ENCODE measurements at regions not wholly inside any gene's neighbourhood (a gene's known extent, or its start where the extent isn't known, plus 50 kb on each side); places are given as distances from the start of the nearest gene placed in this dataset.

DNA sequence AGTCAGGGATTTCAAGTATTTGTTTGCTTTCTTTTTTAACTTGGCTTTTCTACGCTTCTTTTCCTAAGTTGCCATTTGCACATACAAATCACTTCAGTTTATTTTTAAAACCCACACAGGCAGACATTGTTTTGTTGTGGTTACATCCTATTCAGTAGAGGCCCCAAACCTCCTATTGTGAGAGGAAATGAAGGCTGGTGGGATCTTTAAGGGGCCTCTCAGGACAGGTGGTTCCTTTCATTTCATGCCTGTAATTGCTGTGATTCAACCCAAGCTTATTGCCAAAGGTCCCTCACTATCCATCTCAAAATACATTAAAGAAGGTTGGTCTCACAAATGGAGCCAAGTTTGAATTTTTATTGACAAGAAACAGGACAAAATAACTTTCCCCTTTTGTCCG is 257.1 kb downstream of the ADAMTS20 start:
- no peak overlapping the region for H3K27ac ChIP-seq (ENCODE audit: poor library complexity, severe bottlenecking)
- DNase-seq (ENCODE audit: low spot score) (no peak), ATAC-seq (ENCODE audit: low read depth) (no peak)
- H3K4me3 ChIP-seq (ENCODE audit: severe bottlenecking) = no peak overlapping the region
- H3K36me3 ChIP-seq (ENCODE audit: low read depth) = no peaks in the 10 kb centered on the region
- no peaks in the 10 kb centered on the region for H3K27me3 ChIP-seq (ENCODE audit: insufficient read depth, poor library complexity, severe bottlenecking)
- TF ChIP-seq, protein P1, sequence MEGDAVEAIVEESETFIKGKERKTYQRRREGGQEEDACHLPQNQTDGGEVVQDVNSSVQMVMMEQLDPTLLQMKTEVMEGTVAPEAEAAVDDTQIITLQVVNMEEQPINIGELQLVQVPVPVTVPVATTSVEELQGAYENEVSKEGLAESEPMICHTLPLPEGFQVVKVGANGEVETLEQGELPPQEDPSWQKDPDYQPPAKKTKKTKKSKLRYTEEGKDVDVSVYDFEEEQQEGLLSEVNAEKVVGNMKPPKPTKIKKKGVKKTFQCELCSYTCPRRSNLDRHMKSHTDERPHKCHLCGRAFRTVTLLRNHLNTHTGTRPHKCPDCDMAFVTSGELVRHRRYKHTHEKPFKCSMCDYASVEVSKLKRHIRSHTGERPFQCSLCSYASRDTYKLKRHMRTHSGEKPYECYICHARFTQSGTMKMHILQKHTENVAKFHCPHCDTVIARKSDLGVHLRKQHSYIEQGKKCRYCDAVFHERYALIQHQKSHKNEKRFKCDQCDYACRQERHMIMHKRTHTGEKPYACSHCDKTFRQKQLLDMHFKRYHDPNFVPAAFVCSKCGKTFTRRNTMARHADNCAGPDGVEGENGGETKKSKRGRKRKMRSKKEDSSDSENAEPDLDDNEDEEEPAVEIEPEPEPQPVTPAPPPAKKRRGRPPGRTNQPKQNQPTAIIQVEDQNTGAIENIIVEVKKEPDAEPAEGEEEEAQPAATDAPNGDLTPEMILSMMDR (IDR thresholded peaks at IDR 0.05; ENCODE audit: poor library complexity, severe bottlenecking) = no peak
- peaks cover 9% of the 10 kb centered on the region for H3K4me1 ChIP-seq (ENCODE audit: insufficient read depth, poor library complexity, severe bottlenecking)
- no peaks in the 10 kb centered on the region for H3K9me3 ChIP-seq (ENCODE audit: severe bottlenecking)

DNA sequence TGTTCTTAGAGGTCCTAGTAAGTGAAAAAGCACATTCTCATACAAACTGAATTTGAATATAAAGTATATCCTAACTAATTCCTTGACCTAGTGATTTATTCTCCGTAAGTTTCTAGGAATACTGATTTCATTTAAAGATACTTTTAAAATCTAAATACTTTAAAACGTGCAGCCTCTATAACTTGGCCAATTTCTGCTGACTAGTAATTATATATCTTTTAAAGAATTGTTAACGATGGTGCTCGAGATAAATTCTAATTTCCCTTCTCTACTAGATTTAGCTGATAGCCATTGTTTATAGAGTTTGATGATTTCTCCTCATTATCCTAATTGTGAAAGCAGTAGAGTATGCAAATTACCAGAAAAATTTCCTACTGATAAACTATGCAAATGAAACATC is 257.9 kb downstream of the ADAMTS20 start:
- ATAC-seq (ENCODE audit: low read depth) = no peak
- no peaks in the 10 kb centered on the region for H3K36me3 ChIP-seq (ENCODE audit: low read depth)
- no peaks in the 10 kb centered on the region for H3K27me3 ChIP-seq (ENCODE audit: insufficient read depth, poor library complexity, severe bottlenecking)
- H3K4me3 ChIP-seq (ENCODE audit: severe bottlenecking) = no peak overlapping the region
- TF ChIP-seq, protein P1 (IDR thresholded peaks at IDR 0.05; ENCODE audit: poor library complexity, severe bottlenecking) = no peak
- H3K9me3 ChIP-seq (ENCODE audit: severe bottlenecking) = no peaks in the 10 kb centered on the region
- no peak for DNase-seq (ENCODE audit: low spot score)
- H3K27ac ChIP-seq (ENCODE audit: poor library complexity, severe bottlenecking) = no peak overlapping the region
- H3K4me1 ChIP-seq (ENCODE audit: insufficient read depth, poor library complexity, severe bottlenecking) = peaks cover 9% of the 10 kb centered on the region

DNA sequence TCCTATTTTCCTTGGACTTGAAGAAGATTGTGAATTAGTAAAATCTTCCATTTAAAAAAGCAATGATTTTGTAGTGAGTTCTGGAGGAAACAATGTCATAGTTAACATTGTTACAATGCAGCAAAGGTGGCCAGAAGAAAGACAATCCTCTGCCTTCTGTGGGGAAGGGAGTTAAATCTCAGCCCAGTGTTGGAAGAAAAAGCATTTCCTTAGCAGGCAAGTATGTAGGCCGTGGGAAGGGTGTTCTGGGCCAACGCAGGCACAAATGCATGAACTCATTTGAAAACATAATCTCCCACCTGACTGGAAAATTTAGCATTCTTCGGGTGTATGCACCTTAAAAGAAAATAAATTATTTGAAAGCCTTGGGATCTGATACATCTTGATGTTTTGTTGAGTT is 258.6 kb downstream of the ADAMTS20 start:
- no peak for DNase-seq (ENCODE audit: low spot score)
- Histone ChIP-seq H3K27ac (ENCODE audit: poor library complexity, severe bottlenecking) (no peak overlapping the region), H3K9me3 (ENCODE audit: severe bottlenecking) (no peaks in the 10 kb centered on the region), H3K27me3 (ENCODE audit: insufficient read depth, poor library complexity, severe bottlenecking) (no peaks in the 10 kb centered on the region), H3K4me3 (ENCODE audit: severe bottlenecking) (no peak overlapping the region), H3K4me1 (ENCODE audit: insufficient read depth, poor library complexity, severe bottlenecking) (peaks cover 9% of the 10 kb centered on the region), H3K36me3 (ENCODE audit: low read depth) (no peaks in the 10 kb centered on the region)
- TF ChIP-seq, protein P1 (IDR thresholded peaks at IDR 0.05; ENCODE audit: poor library complexity, severe bottlenecking) = no peak
- ATAC-seq (ENCODE audit: low read depth) = no peak

DNA sequence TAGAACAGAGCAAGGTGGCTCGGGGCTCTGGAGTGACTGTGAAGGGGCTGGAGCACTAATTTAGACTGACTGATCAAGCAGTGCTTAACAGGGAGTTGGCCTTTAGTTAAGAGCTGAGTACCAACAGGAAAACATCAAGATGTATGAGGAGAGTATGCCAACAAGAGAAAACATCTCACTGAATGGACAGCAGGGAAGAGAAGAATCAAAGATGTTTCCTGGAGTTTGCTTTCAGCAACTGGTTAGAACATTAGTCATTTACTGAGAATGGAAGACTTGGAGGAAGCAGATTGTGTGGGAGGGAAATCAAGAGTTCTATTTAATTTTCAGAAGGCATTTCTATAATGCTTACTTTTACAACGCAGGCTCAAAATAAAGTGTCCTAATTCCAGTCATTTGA is 259.3 kb downstream of the ADAMTS20 start:
- no peak overlapping the region for H3K27ac ChIP-seq (ENCODE audit: poor library complexity, severe bottlenecking)
- DNase-seq (ENCODE audit: low spot score) = no peak
- TF ChIP-seq, protein P1 (IDR thresholded peaks at IDR 0.05; ENCODE audit: poor library complexity, severe bottlenecking) = no peak
- H3K4me1 ChIP-seq (ENCODE audit: insufficient read depth, poor library complexity, severe bottlenecking) = peaks cover 9% of the 10 kb centered on the region
- H3K4me3 ChIP-seq (ENCODE audit: severe bottlenecking) = no peak overlapping the region
- 0 out of 3 replicates have a peak, but pooled peaks have one; percentile 48 for ATAC-seq (ENCODE audit: low read depth)
- no peaks in the 10 kb centered on the region for H3K27me3 ChIP-seq (ENCODE audit: insufficient read depth, poor library complexity, severe bottlenecking)
- no peaks in the 10 kb centered on the region for H3K9me3 ChIP-seq (ENCODE audit: severe bottlenecking)
- no peaks in the 10 kb centered on the region for H3K36me3 ChIP-seq (ENCODE audit: low read depth)

DNA sequence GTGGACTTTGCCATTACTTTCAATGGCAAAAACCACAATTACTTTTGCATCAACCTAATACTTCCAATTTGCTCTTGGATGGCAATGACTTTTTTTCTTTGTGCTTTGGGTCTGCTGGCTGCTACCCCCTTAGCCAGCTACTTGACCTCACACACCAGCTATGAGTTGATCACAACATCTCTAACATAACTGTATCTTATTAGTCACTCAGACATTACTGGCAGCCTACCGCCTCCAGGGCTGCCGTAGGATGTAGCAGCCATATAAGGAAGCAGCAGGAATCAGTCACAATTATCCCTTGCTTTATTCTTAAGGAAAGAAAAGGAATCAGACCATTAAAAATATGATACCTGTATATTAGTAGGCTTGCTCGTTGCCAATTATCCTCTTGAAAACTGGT is 260.5 kb downstream of the ADAMTS20 start:
- Histone ChIP-seq H3K27me3 (ENCODE audit: insufficient read depth, poor library complexity, severe bottlenecking) (no peaks in the 10 kb centered on the region), H3K27ac (ENCODE audit: poor library complexity, severe bottlenecking) (no peak overlapping the region), H3K4me3 (ENCODE audit: severe bottlenecking) (no peak overlapping the region), H3K9me3 (ENCODE audit: severe bottlenecking) (no peaks in the 10 kb centered on the region), H3K36me3 (ENCODE audit: low read depth) (no peaks in the 10 kb centered on the region), H3K4me1 (ENCODE audit: insufficient read depth, poor library complexity, severe bottlenecking) (peaks cover 9% of the 10 kb centered on the region)
- ATAC-seq (ENCODE audit: low read depth) = no peak
- no peak for DNase-seq (ENCODE audit: low spot score)
- TF ChIP-seq, protein P1 (IDR thresholded peaks at IDR 0.05; ENCODE audit: poor library complexity, severe bottlenecking) = no peak
